ENCODE measurements at regions not wholly inside any gene's neighbourhood (a gene's known extent, or its start where the extent isn't known, plus 50 kb on each side); places are given as distances from the start of the nearest gene placed in this dataset.
A peak's percentile ranks its signal among the peaks of the same experiment; 100 is the strongest.

DNA sequence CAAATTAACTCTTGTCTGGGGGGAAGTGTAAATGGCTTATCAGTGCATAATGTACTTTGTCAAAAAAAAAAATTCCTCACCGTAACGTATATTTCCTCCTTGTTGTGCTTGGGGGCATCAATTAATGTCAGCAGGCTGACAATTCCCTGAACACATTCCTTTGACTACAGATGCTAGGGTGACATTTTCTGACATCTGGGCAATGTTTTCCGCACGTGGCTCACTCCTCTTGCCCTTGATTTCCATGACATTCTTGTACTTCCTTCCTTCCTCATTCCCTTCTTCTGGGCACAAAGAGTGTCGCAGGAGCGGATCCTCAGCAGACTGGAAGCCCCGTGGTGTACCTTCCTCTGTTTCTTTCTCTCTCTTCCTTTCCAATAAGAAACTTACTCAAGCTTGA lies 173.7 kb downstream of the SP3 start:
- no peak for DNase-seq

GRCh38 chr2:173792166-173792565 lies 173.0 kb downstream of the SP3 start:
- DNase-seq = no peak

GRCh38 chr2:173792741-173793140 lies 172.4 kb downstream of the SP3 start:
- DNase-seq = no peak

DNA sequence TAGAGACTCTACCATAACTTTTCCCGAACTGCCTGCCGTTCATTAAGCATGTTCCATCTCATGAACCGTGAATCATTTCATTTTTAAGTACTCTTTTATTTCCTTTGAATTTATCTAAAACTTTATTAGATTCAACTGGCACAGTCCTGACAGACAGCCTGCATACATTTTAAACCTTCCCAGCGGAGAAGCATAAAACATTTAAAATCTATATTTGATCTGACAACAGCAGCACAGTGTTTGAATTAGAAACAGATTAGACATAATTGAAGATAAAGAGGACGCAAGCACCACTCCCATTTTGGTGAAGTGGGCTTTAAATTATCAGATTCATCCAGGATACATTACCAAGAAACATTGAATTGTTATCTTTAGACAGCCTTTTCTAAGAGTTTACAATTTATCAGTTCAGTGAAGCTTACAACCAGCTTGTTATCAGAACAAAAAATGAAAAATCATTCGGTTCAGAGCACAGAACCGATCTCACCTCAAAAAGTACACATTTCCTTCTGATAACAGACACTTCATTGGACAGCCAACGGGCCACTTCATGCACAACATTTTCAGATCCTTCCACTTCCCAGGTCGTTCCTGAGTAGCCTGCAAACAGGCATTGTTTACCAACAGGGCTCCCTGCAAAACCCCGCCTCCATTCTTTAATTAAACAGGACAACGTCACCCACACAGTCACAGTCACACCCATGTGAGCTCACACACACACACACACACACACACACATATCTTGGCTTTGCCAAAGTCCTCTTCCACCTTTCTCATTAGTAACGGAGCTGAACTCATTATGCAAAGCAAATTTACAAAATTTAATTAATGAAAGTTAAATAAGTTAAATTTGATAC lies 171.2 kb downstream of the SP3 start:
- DNase-seq = no peak

- DNase-seq = no peak
Observed at GRCh38 chr2:173797586-173798263, 167.4 kb downstream of the SP3 start.

- no peak for DNase-seq
Observed at GRCh38 chr2:173802518-173802917, 162.7 kb downstream of the SP3 start.

GRCh38 chr2:173803449-173803848 lies 161.7 kb downstream of the SP3 start:
- no peak for DNase-seq

DNA sequence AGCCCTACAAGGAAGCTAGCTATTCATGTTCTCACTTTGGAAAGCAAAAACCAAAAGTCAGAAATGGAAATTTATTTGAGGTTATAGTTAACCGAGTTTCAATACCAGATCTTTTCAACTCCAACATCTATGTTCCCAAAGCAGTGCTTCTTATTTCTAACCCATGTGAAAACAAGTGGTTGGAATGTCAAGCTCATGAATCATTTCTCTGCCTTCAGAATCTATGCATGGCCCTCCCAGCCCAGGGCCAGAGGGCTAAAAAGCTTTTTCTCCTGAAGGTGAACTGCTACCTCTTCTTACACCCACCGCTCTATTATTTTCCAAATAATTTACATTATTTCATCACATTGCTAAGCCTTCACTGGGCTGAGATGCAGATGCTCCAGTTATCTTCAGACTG lies 158.4 kb downstream of the SP3 start:
- DNase-seq = peak; percentile 22

DNA sequence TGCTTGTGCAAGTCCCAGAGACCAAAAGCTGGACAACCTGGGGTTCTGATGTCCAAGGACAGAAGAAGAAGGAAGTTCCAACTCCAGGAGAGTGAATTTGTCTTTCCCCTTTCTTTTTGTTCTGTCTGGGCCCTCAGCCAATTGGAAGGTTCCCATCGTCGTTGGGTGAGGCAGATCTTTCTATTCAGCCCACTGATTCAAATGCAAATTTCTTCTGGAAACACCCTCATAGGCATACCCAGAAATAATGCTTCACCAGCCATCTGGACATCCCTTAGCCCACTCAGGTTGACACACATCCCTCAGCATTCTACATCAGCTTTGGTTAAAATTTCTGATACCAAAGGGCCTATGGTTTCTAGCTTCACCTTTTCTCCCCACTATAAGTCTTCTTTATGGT lies 156.5 kb downstream of the SP3 start:
- no peak for DNase-seq

DNA sequence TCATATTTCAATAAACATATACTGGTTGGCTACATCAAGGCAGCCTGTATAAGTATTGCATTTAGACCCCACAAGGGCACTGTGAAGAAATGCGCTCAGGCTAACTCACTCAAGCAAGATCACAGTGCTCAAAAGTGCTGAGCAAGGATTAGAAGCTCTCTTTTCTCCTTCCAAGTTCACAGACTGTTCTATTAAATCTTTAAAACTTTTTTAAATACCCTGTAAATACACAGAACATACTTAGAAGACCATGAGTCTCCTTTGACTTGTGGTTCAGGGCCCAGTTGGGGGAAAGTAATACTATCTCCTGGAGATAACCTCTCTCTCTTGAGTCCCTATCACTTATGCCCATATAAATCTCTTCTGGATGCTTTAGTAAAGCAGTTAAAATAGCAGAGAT lies 152.9 kb downstream of the SP3 start:
- DNase-seq = no peak

GRCh38 chr2:173814306-173814705 lies 150.9 kb downstream of the SP3 start:
- no peak for DNase-seq

DNA sequence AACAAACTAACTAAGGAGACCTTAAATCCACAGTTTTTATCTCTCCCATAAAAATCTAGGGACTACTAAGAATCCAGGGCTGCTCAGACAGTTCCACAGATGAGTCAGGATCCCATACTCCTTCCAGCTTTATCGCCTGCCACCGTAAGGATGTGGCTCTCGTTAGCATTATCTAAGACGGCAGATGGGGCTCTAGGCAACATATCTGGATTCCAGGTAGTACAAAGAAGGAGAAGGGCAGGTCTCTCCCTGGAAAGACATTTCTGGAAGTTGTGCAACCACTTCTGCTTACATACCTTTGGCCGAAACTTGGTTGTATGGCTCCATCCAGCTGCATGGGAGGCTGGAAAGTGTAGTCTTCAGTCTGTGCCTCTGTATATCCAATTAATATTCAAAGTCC lies 149.4 kb downstream of the SP3 start:
- DNase-seq = no peak

- DNase-seq = no peak
Observed at GRCh38 chr2:173817582-173817981, 147.6 kb downstream of the SP3 start.

DNA sequence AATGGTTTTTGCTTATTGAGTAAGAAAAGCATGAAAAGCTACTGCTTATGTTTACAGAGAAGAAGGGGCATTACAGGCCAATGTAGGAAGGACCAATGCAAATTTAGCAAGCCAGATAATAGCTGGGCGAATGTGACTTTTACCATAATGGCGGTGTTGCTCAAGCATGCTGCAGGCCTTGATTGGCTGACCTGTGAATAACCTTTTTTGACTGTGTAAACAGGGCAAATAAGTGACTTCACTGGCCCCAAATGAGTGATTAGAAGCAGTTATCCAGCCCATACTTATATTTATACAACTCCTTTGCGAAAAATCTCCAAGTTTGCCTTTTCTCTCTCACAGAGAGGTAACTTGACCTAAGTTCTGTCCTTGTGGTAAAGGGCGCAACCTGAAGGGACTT lies 146.9 kb downstream of the SP3 start:
- no peak for DNase-seq

- no peak for DNase-seq
Observed at GRCh38 chr2:173819852-173820251, 145.3 kb downstream of the SP3 start.

DNA sequence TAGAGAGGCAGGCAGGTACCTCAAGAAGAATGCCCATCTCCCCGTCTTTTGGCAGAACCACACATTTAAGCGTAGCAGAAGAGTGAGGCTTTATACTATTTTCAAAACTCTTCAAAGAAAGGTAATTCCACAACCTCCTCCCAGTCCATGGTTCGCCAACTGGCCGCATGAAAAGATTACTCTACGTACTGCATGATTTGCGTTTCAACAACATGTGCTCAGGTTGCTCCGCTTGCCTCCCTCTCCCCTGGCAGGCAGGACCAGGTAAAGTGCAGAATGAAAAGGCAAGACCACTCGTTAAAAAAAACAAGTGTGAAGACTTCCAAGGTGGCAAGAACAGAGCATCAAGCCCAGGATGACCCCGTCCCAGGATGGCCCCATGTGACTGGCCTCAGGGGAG lies 143.7 kb downstream of the SP3 start:
- no peak for DNase-seq

GRCh38 chr2:173822889-173823542 lies 142.2 kb downstream of the SP3 start:
- no peak for DNase-seq

- no peak for DNase-seq
Observed at GRCh38 chr2:173823543-173823939, 141.6 kb downstream of the SP3 start.

DNA sequence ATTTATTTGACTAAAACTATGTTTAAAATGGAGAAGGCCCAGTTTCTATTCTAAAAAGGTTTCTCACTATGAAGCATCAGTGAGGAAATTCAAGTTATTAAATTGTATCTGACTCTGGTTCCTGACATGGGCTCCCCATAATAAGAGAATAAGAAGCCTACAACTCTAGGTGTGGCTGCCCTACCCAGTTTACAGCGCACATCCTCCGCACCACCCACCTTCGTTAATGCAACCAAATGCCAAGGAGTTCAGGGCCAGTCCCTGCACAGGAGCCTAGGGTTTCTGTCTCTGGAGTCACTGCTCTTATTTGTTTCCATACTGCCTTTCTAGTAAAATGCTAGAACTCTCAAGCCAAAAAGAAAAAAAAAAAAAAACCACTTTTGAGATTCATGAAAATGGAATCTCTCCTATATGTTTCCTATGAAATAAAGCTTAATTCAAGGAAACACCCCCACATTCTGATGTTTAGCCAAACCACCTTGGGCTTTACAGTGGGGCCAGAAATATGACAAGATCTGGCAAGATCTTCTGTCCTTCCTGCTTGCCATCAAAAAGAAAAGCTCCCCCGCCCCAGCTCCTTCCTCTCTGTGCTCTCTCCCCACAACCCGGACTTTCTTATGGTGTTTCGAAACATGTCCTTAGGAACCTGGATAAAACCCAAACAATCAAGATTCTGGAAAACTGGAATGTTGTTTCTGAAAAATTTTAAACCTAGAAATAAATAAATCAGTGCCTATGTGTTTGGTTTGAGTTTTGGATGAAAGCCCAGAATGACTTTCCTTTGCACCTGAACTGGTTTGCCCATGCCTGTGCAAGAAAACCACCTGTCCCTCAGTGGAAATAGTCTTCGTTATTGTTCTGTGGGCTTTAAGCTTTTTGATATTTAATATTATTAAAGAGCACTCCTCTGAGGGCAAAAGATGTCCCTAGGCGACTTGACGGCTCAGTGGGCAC lies 136.7 kb downstream of the SP3 start:
- DNase-seq = peak; percentile 10

- DNase-seq = no peak
Observed at GRCh38 chr2:173829727-173830126, 135.4 kb downstream of the SP3 start.

- DNase-seq = no peak
Observed at GRCh38 chr2:173830170-173830569, 135.0 kb downstream of the SP3 start.

GRCh38 chr2:173831312-173832229 lies 133.6 kb downstream of the SP3 start:
- DNase-seq = no peak
